Transverse colon (tissue), 4 donors: ENCODE measurements at regions not wholly inside any gene's neighbourhood (a gene's known extent, or its start where the extent isn't known, plus 50 kb on each side); places are given as distances from the start of the nearest gene placed in this dataset.
"Not testable (repeated sequence)": the region's sequence is repeated elsewhere in the genome, so short reads cannot be mapped to it uniquely, and the experiment has no call there.

Source experiments
- DNase-seq: peaks from one replicate; pipeline ENCODE4 v3.0.0-alpha.2; 2019
- H3K27ac ChIP-seq, 4 donors: fragments of 200-600 bp; sonication (generic); 2 replicates each; pipeline ENCODE4 v1.5.1; 2016 to 2018; ENCODE audit warnings: inconsistent platforms in 4 of 4
- H3K27me3 ChIP-seq: fragments of 200-600 bp; sonication (generic); 2 replicates; pipeline ENCODE4 v1.5.1; 2017; ENCODE audit warnings: inconsistent platforms
- H3K36me3 ChIP-seq, 4 donors: fragments of 200-600 bp; sonication (generic); 2 replicates each; pipeline ENCODE4 v1.5.1; 2017 to 2019; ENCODE audit warnings: inconsistent platforms in 4 of 4
- H3K4me1 ChIP-seq, 4 donors: fragments of 200-600 bp; sonication (generic); 2 replicates each; pipeline ENCODE4 v1.5.1; 2017 to 2020; ENCODE audit warnings: inconsistent platforms in 4 of 4
- H3K4me3 ChIP-seq, 4 donors: fragments of 200-600 bp; sonication (generic); 1 replicate in 1 of 4; 2 replicates in 3 of 4; pipeline versions ENCODE4 v1.5.1 to v1.6.1; 2017 to 2019; ENCODE audit warnings: inconsistent platforms in 4 of 4
- H3K9me3 ChIP-seq, 2 donors: fragments of 200-600 bp; sonication (generic); 2 replicates each; pipeline ENCODE4 v1.5.1; 2017 to 2019; ENCODE audit warnings: inconsistent platforms in 2 of 2
- CTCF ChIP-seq, 5 experiments: fragments of 200-600 bp in 3 of 5; fragments of 450-650 bp in 2 of 5; sonication (generic) in 3 of 5; IDR thresholded peaks; 1 replicate in 2 of 5; 2 replicates in 3 of 5; pipeline ENCODE4 v1.5.1; 2016 to 2017; ENCODE audit warnings: antibody characterized with exemption in 5 of 5, inconsistent platforms in 3 of 5, mild to moderate bottlenecking in 2 of 5, moderate library complexity in 1 of 5
- EP300 ChIP-seq: sonication (generic); formaldehyde crosslinking; IDR thresholded peaks from one replicate; pipeline ENCODE4 v1.6.1; 2017; ENCODE audit warnings: antibody characterized with exemption, low read depth
- POLR2A ChIP-seq: fragments of 450-650 bp; IDR thresholded peaks from one replicate; pipeline ENCODE4 v1.6.1; 2016; ENCODE audit warnings: antibody characterized with exemption, mild to moderate bottlenecking, moderate library complexity
- POLR2AphosphoS5 ChIP-seq, 3 donors: sonication (generic); formaldehyde crosslinking; IDR thresholded peaks; one replicate each; pipeline ENCODE4 v1.6.1; 2016; ENCODE audit warnings: antibody characterized with exemption in 3 of 3
- WGBS, 2 donors: methylation state at CpG; one replicate each; pipeline ENCODE4 v1.1.5; 2018; ENCODE audit warnings: low coverage in 1 of 2; 5-methylcytosine and 5-hydroxymethylcytosine counted together
- in situ Hi-C, 4 donors: fragments of 200-750 bp; cut with MboI; loops; one replicate each; pipeline versions ENCODE4 v1.15.0 to v1.15.1; 2017; ENCODE audit warnings: low sequenced_read_pairs in 3 of 4, low pct_ligation_motif_present in 1 of 4, low pct_unique_long_range_greater_than_20kb in 1 of 4
- intact Hi-C: fragments of 100-400 bp; cut with DNase I; formaldehyde crosslinking; loops from one replicate; pipeline ENCODE4 v1.15.1; 2023; ENCODE audit warnings: low total_unique reads

- Histone ChIP-seq H3K4me3 (no peak overlapping the region), H3K36me3 (no peaks in the 10 kb centered on the region), H3K27me3 (no peaks in the 10 kb centered on the region), H3K27ac (no peak overlapping the region), H3K4me1 (no peaks in the 10 kb centered on the region), H3K9me3 (no peaks in the 10 kb centered on the region)
- intact Hi-C loops (no loop called here), in situ Hi-C loops (no loop called here)
- 10 to 33% methylated on average over 2 of the region's 2 CpGs for WGBS, 2 donors
- no peak for DNase-seq
- TF ChIP-seq CTCF (IDR thresholded peaks at IDR 0.05) (no peak), EP300 (no peak), POLR2A (no peak), POLR2AphosphoS5 (IDR thresholded peaks at IDR 0.05) (no peak)
These were observed 686.9 kb upstream of the GBE1 start for GRCh38 chr3:82448320-82448719.

GRCh38 chr3:82428821-82429220 lies 667.4 kb upstream of the GBE1 start:
- H3K4me3 ChIP-seq, H3K9me3 ChIP-seq, H3K4me1 ChIP-seq, H3K36me3 ChIP-seq, intact Hi-C loops, in situ Hi-C loops, DNase-seq, H3K27me3 ChIP-seq, H3K27ac ChIP-seq: not testable (repeated sequence)
- 0 to 14% methylated on average over 1 to 7 of the region's 7 CpGs for WGBS, 2 donors

- no peaks in the 10 kb centered on the region for H3K9me3 ChIP-seq
- intact Hi-C loops = no loop called here
- in situ Hi-C loops = no loop called here
- TF ChIP-seq POLR2A = no peak
- no peak for TF ChIP-seq EP300
- TF ChIP-seq CTCF (IDR thresholded peaks at IDR 0.05) = no peak
- TF ChIP-seq POLR2AphosphoS5 (IDR thresholded peaks at IDR 0.05) = no peak
- no peaks in the 10 kb centered on the region for H3K36me3 ChIP-seq
- H3K27me3 ChIP-seq = no peaks in the 10 kb centered on the region
- H3K4me3 ChIP-seq = no peak overlapping the region
- no peak for DNase-seq
- no peaks in the 10 kb centered on the region for H3K4me1 ChIP-seq
- no peak overlapping the region for H3K27ac ChIP-seq
- WGBS, 2 donors = 15 to 27% methylated on average over 1 of the region's 1 CpG
These were observed 662.5 kb upstream of the GBE1 start for GRCh38 chr3:82424031-82424339.

- no peak overlapping the region for H3K27ac ChIP-seq
- no peaks in the 10 kb centered on the region for H3K4me1 ChIP-seq
- DNase-seq = no peak
- in situ Hi-C loops = no loop called here
- 20 to 29% methylated on average over 1 to 2 of the region's 2 CpGs for WGBS, 2 donors
- H3K9me3 ChIP-seq = no peaks in the 10 kb centered on the region
- TF ChIP-seq POLR2AphosphoS5 (IDR thresholded peaks at IDR 0.05) (no peak), POLR2A (no peak), EP300 (no peak), CTCF (IDR thresholded peaks at IDR 0.05) (no peak)
- H3K27me3 ChIP-seq = no peaks in the 10 kb centered on the region
- no peak overlapping the region for H3K4me3 ChIP-seq
- intact Hi-C loops = no loop called here
- H3K36me3 ChIP-seq = no peaks in the 10 kb centered on the region
These were observed 662.0 kb upstream of the GBE1 start for GRCh38 chr3:82423268-82424030.

GRCh38 chr3:82416830-82417229 lies 655.4 kb upstream of the GBE1 start:
- no peaks in the 10 kb centered on the region for H3K4me1 ChIP-seq
- H3K36me3 ChIP-seq = no peaks in the 10 kb centered on the region
- 80% methylated on average over 1 of the region's 1 CpG; no CpG with 5 or more reads in 1 of the 2 donors for WGBS, 2 donors
- no peak overlapping the region for H3K27ac ChIP-seq
- no peak for DNase-seq
- H3K27me3 ChIP-seq = no peaks in the 10 kb centered on the region
- in situ Hi-C loops (no loop called here), intact Hi-C loops (no loop called here)
- H3K9me3 ChIP-seq = no peaks in the 10 kb centered on the region
- no peak overlapping the region for H3K4me3 ChIP-seq
- TF ChIP-seq POLR2A = no peak
- TF ChIP-seq POLR2AphosphoS5 (IDR thresholded peaks at IDR 0.05) = no peak
- no peak for TF ChIP-seq CTCF (IDR thresholded peaks at IDR 0.05)
- no peak for TF ChIP-seq EP300
